Activated CD4-positive, alpha-beta T cell treated with anti-CD3 and anti-CD28 coated beads for 36 hours (primary cell): ENCODE measurements at regions not wholly inside any gene's neighbourhood (a gene's known extent, or its start where the extent isn't known, plus 50 kb on each side); places are given as distances from the start of the nearest gene placed in this dataset.

Experiments
- ATAC-seq: fragments of 200-7000 bp; cut with Tn5 transposase; one replicate; pipeline ENCODE4 v1.10.0; 2021; ENCODE audit warnings: mild to moderate bottlenecking, moderate library complexity
- CTCF ChIA-PET: fragments of 350-600 bp; sonication (Branson Sonifier 250); formaldehyde crosslinking; loops from one replicate; lab custom pipeline; 2021; ENCODE audit warnings: antibody characterized with exemption; lab: Charles Lee
- POLR2A ChIA-PET: fragments of 350-600 bp; sonication (Branson Sonifier 250); formaldehyde crosslinking; loops from one replicate; lab custom pipeline; 2021; ENCODE audit warnings: antibody characterized with exemption, inconsistent platforms; lab: Charles Lee
- DNase-seq: peaks from one replicate; pipeline ENCODE4 v3.0.0-alpha.2; 2020
- H3K27ac Mint-ChIP-seq: one replicate; pipeline ENCODE4 v1.8.0; 2021; ENCODE audit warnings: mixed read lengths
- H3K27me3 Mint-ChIP-seq: one replicate; pipeline ENCODE4 v1.8.0; 2021; ENCODE audit warnings: mixed read lengths
- H3K36me3 Mint-ChIP-seq: one replicate; pipeline ENCODE4 v1.8.0; 2021; ENCODE audit warnings: low read depth, mixed read lengths
- H3K4me1 Mint-ChIP-seq: one replicate; pipeline ENCODE4 v1.8.0; 2021; ENCODE audit warnings: mixed read lengths
- H3K4me3 Mint-ChIP-seq: one replicate; pipeline ENCODE4 v1.8.0; 2021; ENCODE audit warnings: mild to moderate bottlenecking, moderate library complexity, mixed read lengths
- H3K9me3 Mint-ChIP-seq: one replicate; pipeline ENCODE4 v1.8.0; 2021; ENCODE audit warnings: low read depth, mixed read lengths
- intact Hi-C, 2 experiments: fragments of 100-400 bp; cut with DNase I in 1 of 2; cut with micrococcal nuclease in 1 of 2; formaldehyde crosslinking; loops; one replicate each; pipeline versions ENCODE4 v1.14.2 to v1.15.1; 2022 to 2024; cut with DNase I, micrococcal nuclease

GRCh38 chr11:27563641-27564040 lies 57.1 kb upstream of the LIN7C start:
- CTCF ChIA-PET: no interaction called here
- Mint-ChIP-seq H3K27ac (no peak overlapping the region), H3K27me3 (no peaks in the 10 kb centered on the region), H3K4me1 (no peaks in the 10 kb centered on the region), H3K36me3 (no peaks in the 10 kb centered on the region), H3K9me3 (no peaks in the 10 kb centered on the region), H3K4me3 (no peak overlapping the region)
- ATAC-seq (no peak), DNase-seq (no peak)
- POLR2A ChIA-PET: no interaction called here
- intact Hi-C loops: no loop called here

GRCh38 chr11:27563201-27563600 lies 56.6 kb upstream of the LIN7C start:
- no peak overlapping the region for H3K27ac Mint-ChIP-seq
- ChIA-PET POLR2A (no interaction called here), CTCF (interaction anchor here (0.6 kb wide), 1 partner anchor 774 kb away, joined by 3 read pairs; no protein-coding TSS in a partner anchor)
- ATAC-seq: no peak
- no peaks in the 10 kb centered on the region for H3K9me3 Mint-ChIP-seq
- H3K36me3 Mint-ChIP-seq: no peaks in the 10 kb centered on the region
- no peak for DNase-seq
- H3K4me3 Mint-ChIP-seq: no peak overlapping the region
- intact Hi-C loops: no loop called here
- H3K27me3 Mint-ChIP-seq: no peaks in the 10 kb centered on the region
- no peaks in the 10 kb centered on the region for H3K4me1 Mint-ChIP-seq

GRCh38 chr11:27558401-27558800 lies 51.8 kb upstream of the LIN7C start:
- DNase-seq (no peak), ATAC-seq (no peak)
- Mint-ChIP-seq H3K27me3 (no peaks in the 10 kb centered on the region), H3K4me1 (no peaks in the 10 kb centered on the region), H3K27ac (no peak overlapping the region), H3K4me3 (no peak overlapping the region), H3K9me3 (no peaks in the 10 kb centered on the region), H3K36me3 (no peaks in the 10 kb centered on the region)
- intact Hi-C loops: no loop called here
- ChIA-PET CTCF (no interaction called here), POLR2A (no interaction called here)

- CTCF ChIA-PET: no interaction called here
- Mint-ChIP-seq H3K4me3 (no peak overlapping the region), H3K27ac (no peak overlapping the region), H3K36me3 (no peaks in the 10 kb centered on the region), H3K4me1 (no peaks in the 10 kb centered on the region), H3K27me3 (no peaks in the 10 kb centered on the region), H3K9me3 (no peaks in the 10 kb centered on the region)
- no peak for ATAC-seq
- POLR2A ChIA-PET: no interaction called here
- no peak for DNase-seq
- intact Hi-C loops: no loop called here
Observed at GRCh38 chr11:27557226-27557625, 50.7 kb upstream of the LIN7C start.
